Smooth muscle cell (in vitro differentiated cells): ENCODE measurements at regions not wholly inside any gene's neighbourhood (a gene's known extent, or its start where the extent isn't known, plus 50 kb on each side); places are given as distances from the start of the nearest gene placed in this dataset.
A peak's percentile ranks its signal among the peaks of the same experiment; 100 is the strongest.

Experiments used
- DNase-seq: peaks from one replicate; lab custom pipeline; 2025; ENCODE audit not compliant: unreplicated experiment; lab: John Stamatoyannopoulos, UW
- H2AFZ ChIP-seq: fragments of 200-600 bp; sonication (generic); 2 replicates; pipeline ENCODE4 v1.6.0; 2016; ENCODE audit warnings: antibody characterized with exemption, low read depth, mild to moderate bottlenecking
- H3F3A ChIP-seq: fragments of 200-600 bp; sonication (generic); 2 replicates; pipeline ENCODE4 v1.6.0; 2017; ENCODE audit warnings: antibody characterized with exemption, low read depth
- H3K27ac ChIP-seq: fragments of 200-600 bp; sonication (generic); 2 replicates; pipeline ENCODE4 v1.5.1; 2016; ENCODE audit warnings: low read depth, mild to moderate bottlenecking
- H3K27me3 ChIP-seq: fragments of 200-600 bp; sonication (generic); 2 replicates; pipeline ENCODE4 v1.6.1; 2016; ENCODE audit warnings: low read depth, mild to moderate bottlenecking
- H3K36me3 ChIP-seq: fragments of 200-600 bp; sonication (generic); 2 replicates; pipeline ENCODE4 v1.5.1; 2016; ENCODE audit warnings: low read depth
- H3K4me1 ChIP-seq: fragments of 200-600 bp; sonication (generic); 2 replicates; pipeline ENCODE4 v1.5.1; 2016; ENCODE audit warnings: low read depth
- H3K4me2 ChIP-seq: fragments of 200-600 bp; sonication (generic); 2 replicates; pipeline ENCODE4 v1.6.0; 2016; ENCODE audit warnings: mild to moderate bottlenecking
- H3K4me3 ChIP-seq: fragments of 200-600 bp; sonication (generic); 2 replicates; pipeline ENCODE4 v1.5.1; 2016; ENCODE audit warnings: mild to moderate bottlenecking
- H3K79me2 ChIP-seq: fragments of 200-600 bp; sonication (generic); 2 replicates; pipeline ENCODE4 v1.6.0; 2016; ENCODE audit warnings: low read depth, mild to moderate bottlenecking
- H3K9ac ChIP-seq: fragments of 200-600 bp; sonication (generic); 2 replicates; pipeline ENCODE4 v1.6.0; 2016; ENCODE audit warnings: low read depth
- H3K9me3 ChIP-seq: fragments of 200-600 bp; sonication (generic); replicated peaks from 2 replicates; pipeline ENCODE4 v1.5.1; 2016; ENCODE audit warnings: low read depth
- H4K20me1 ChIP-seq: fragments of 200-600 bp; sonication (generic); 2 replicates; pipeline ENCODE4 v1.6.0; 2016; ENCODE audit warnings: low read depth
- CTCF ChIP-seq: fragments of 200-600 bp; sonication (generic); IDR thresholded peaks from 2 replicates; pipeline ENCODE4 v1.5.1; 2017; ENCODE audit warnings: borderline replicate concordance, mild to moderate bottlenecking, antibody characterized with exemption; ENCODE audit not compliant: insufficient read depth, poor library complexity, severe bottlenecking
- WGBS: methylation state at CpG from one replicate; pipeline ENCODE4 v1.1.7; 2016; ENCODE audit warnings: low lambda C conversion rate; 5-methylcytosine and 5-hydroxymethylcytosine counted together

DNA sequence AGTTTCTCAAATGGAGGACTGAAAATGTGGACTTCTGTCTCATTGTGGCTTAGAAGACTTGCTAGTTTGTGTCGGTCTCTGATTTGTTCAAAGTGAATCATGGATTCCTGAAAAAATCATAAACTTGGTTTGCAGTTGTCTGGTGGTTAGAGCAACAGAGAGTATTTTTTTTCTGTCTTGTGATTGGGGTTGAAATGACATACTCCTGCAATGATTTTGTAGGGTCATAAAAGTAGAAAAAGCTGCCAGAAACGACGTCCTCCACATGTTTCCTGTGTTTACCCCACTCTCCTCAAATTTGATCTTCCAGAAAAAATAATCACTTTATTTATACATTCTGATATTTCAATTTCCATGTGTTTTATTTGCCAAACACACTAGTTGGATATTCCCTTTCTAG, 219.2 kb upstream of the PGR start:
- TF ChIP-seq CTCF = no peak
- no peaks in the 10 kb centered on the region for H4K20me1 ChIP-seq
- H3K4me1 ChIP-seq = no peaks in the 10 kb centered on the region
- H3F3A ChIP-seq = no peaks in the 10 kb centered on the region
- H3K27ac ChIP-seq = no peak overlapping the region
- no peaks in the 10 kb centered on the region for H3K9me3 ChIP-seq
- no peaks in the 10 kb centered on the region for H3K36me3 ChIP-seq
- no peak for DNase-seq
- peak overlapping the region; percentile 47 for H2AFZ ChIP-seq
- no peak overlapping the region for H3K4me2 ChIP-seq
- H3K4me3 ChIP-seq = no peak overlapping the region
- WGBS = 37% methylated on average over 3 of the region's 3 CpGs
- no peak overlapping the region for H3K9ac ChIP-seq
- H3K27me3 ChIP-seq = no peaks in the 10 kb centered on the region
- no peaks in the 10 kb centered on the region for H3K79me2 ChIP-seq

DNA sequence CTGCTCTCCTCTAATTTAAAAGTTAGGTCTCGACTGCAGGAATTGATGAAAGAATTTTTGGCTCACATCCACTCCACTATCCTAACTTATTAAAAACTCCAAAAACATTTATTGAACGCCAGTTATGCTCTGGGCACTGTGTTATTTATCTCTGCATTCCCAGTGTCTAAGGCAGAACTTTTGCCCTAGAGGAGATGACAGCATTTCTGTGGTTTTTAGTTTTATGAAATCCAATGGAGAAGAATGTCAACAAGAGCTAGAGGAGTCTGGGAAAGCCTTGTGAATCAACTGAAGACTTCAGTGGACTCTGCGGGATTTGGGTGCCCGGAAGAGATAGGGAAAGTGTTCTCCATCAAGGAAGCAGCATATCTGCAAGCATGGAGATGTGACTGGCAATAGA, 217.0 kb upstream of the PGR start:
- H3K27ac ChIP-seq = peak overlapping the region; percentile 20
- H2AFZ ChIP-seq = no peak overlapping the region
- no peaks in the 10 kb centered on the region for H3K4me1 ChIP-seq
- H3K9ac ChIP-seq = no peak overlapping the region
- H4K20me1 ChIP-seq = no peaks in the 10 kb centered on the region
- no peaks in the 10 kb centered on the region for H3F3A ChIP-seq
- no peaks in the 10 kb centered on the region for H3K79me2 ChIP-seq
- H3K27me3 ChIP-seq = no peaks in the 10 kb centered on the region
- no peaks in the 10 kb centered on the region for H3K9me3 ChIP-seq
- H3K4me2 ChIP-seq = peak overlapping the region; percentile 63
- 19% methylated on average over 4 of the region's 4 CpGs for WGBS
- no peak overlapping the region for H3K4me3 ChIP-seq
- H3K36me3 ChIP-seq = no peaks in the 10 kb centered on the region
- TF ChIP-seq CTCF = no peak
- DNase-seq = no peak

DNA sequence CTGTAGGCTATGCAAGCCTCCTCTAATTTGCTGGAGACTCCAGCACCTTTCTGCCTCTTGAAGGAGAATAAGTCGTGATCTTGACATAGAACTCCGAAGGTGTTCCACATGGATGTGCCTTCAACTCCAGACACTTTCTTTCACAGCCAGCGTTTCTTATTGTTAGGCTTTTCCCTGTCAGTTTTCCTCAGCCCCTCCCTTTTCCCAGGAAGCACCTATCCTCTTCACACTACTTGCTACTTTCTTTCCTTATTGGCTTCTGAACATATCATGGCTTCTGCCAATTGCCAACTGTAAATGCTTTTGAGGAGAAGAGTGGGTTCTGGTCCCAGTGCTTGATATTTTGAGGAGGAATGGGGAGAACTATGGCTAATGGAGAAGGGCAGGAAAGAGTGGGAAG, 216.3 kb upstream of the PGR start:
- H2AFZ ChIP-seq = no peak overlapping the region

More for the DNA sequence above, 216.3 kb upstream of the PGR start:
- H3K79me2 ChIP-seq = no peaks in the 10 kb centered on the region
- H3K27ac ChIP-seq = peak overlapping the region; percentile 20
- no peaks in the 10 kb centered on the region for H4K20me1 ChIP-seq
- no peak for TF ChIP-seq CTCF
- no peaks in the 10 kb centered on the region for H3K27me3 ChIP-seq
- H3K4me1 ChIP-seq = no peaks in the 10 kb centered on the region
- no peaks in the 10 kb centered on the region for H3F3A ChIP-seq
- WGBS = 82% methylated on average over 3 of the region's 3 CpGs
- H3K36me3 ChIP-seq = no peaks in the 10 kb centered on the region
- H3K9ac ChIP-seq = no peak overlapping the region
- no peak for DNase-seq
- H3K4me2 ChIP-seq = peak overlapping the region; percentile 63
- H3K4me3 ChIP-seq = no peak overlapping the region
- no peaks in the 10 kb centered on the region for H3K9me3 ChIP-seq
